SK-N-SH treated with all-trans-retinoic acid at 6 μM for 48 hours (cell line): ENCODE measurements at regions not wholly inside any gene's neighbourhood (a gene's known extent, or its start where the extent isn't known, plus 50 kb on each side); places are given as distances from the start of the nearest gene placed in this dataset.

Experiments used
- BACH2 ChIP-seq: fragments of 250-450 bp; sonication (Bioruptor Pico); IDR thresholded peaks from 2 replicates; pipeline ENCODE4 v1.9.0; 2021; ENCODE audit warnings: mild to moderate bottlenecking, borderline replicate concordance
- CSDC2 ChIP-seq: fragments of 250-450 bp; sonication (Bioruptor Pico); IDR thresholded peaks from 2 replicates; pipeline ENCODE4 v1.5.0; 2020; ENCODE audit warnings: mild to moderate bottlenecking, moderate library complexity
- PPARA ChIP-seq: fragments of 250-450 bp; sonication (Bioruptor Pico); IDR thresholded peaks from 2 replicates; pipeline ENCODE4 v1.5.0; 2020; ENCODE audit warnings: mild to moderate bottlenecking, borderline replicate concordance
- ZFP3 ChIP-seq: fragments of 250-450 bp; sonication (Bioruptor Pico); IDR thresholded peaks from 2 replicates; pipeline ENCODE4 v1.5.0; 2020; ENCODE audit warnings: mild to moderate bottlenecking, moderate library complexity
- ZFP30 ChIP-seq: fragments of 450-650 bp; formaldehyde crosslinking; IDR thresholded peaks from 2 replicates; pipeline ENCODE4 v1.5.0; 2022; ENCODE audit warnings: mild to moderate bottlenecking, moderate library complexity
- ZNF70 ChIP-seq: fragments of 450-650 bp; formaldehyde crosslinking; IDR thresholded peaks from 2 replicates; pipeline ENCODE4 v1.5.0; 2020; ENCODE audit warnings: mild to moderate bottlenecking, moderate library complexity

DNA sequence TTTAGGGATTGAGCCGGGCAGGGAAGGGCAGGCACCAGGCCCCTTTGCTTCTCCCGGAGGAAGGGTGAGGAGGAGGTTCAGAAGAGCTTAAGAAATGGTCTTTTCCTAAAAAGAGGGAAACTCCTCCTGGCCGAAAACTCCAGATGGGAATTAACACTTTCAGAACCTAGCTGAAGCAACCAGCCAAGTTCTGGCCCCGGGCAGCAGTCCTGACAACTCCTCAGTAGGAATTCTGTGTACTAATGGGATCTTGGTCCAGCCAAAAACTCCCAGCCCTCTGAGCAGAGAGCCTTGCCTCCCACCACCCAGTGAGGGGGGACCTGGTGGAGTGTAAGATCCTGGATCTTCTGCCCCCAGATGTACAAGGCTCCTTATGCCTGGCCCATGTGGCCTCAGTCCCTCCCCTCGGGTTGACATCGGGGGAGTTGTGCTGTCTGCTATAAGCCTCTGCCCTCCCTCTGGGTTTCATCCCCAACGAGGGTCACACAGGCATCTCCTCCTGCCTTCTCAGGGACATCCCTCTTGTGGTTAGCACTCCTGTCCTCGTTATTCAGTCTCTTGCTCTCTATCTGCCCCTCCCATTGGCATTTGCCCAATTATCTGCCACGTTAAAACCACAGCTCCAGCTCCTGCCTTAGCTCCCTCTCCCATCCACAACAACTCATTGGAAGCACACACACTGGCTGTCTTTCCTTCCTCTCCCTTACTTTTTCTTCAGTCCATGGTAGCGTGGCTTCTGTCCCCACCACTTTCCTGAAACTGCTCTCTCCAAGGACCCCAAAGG lies 184.6 kb downstream of the CYP26B1 start:
- no peak for TF ChIP-seq ZFP30 (CRISPR knock-in tag)
- TF ChIP-seq ZNF70: no peak
- TF ChIP-seq CSDC2 (CRISPR knock-in tag): no peak
- TF ChIP-seq ZFP3 (CRISPR knock-in tag): no peak
- TF ChIP-seq PPARA (CRISPR knock-in tag): no peak
- TF ChIP-seq BACH2 (CRISPR knock-in tag): no peak
